GM10266 (cell line): ENCODE measurements at regions not wholly inside any gene's neighbourhood (a gene's known extent, or its start where the extent isn't known, plus 50 kb on each side); places are given as distances from the start of the nearest gene placed in this dataset.

Source experiments
- DNase-seq: peaks from one replicate; pipeline ENCODE4 v3.0.0; 2012; ENCODE audit errors: extremely low spot score
- CTCF ChIP-seq: IDR thresholded peaks from 2 replicates; pipeline ENCODE4 v1.5.1; 2012; ENCODE audit warnings: mild to moderate bottlenecking, low read depth; ENCODE audit not compliant: control insufficient read depth, insufficient read depth; ENCODE audit errors: missing control alignments

GRCh38 chr15:96444865-96445264, 114.4 kb downstream of the NR2F2 start:
- no peak for TF ChIP-seq CTCF

GRCh38 chr15:96448923-96449322, 118.4 kb downstream of the NR2F2 start:
- no peak for DNase-seq
- no peak for TF ChIP-seq CTCF

More at GRCh38 chr15:96444865-96445264, 114.4 kb downstream of the NR2F2 start:
- no peak for DNase-seq

GRCh38 chr15:96457841-96458240, 127.3 kb downstream of the NR2F2 start:
- no peak for TF ChIP-seq CTCF
- DNase-seq, result no peak

- no peak for TF ChIP-seq CTCF
These were observed 129.6 kb downstream of the NR2F2 start for GRCh38 chr15:96460106-96460505.

GRCh38 chr15:96462768-96463750, 132.6 kb downstream of the NR2F2 start:
- TF ChIP-seq CTCF, result no peak

More at GRCh38 chr15:96460106-96460505, 129.6 kb downstream of the NR2F2 start:
- no peak for DNase-seq

GRCh38 chr15:96466389-96466947, 136.0 kb downstream of the NR2F2 start:
- TF ChIP-seq CTCF, result no peak
- no peak for DNase-seq

More at GRCh38 chr15:96462768-96463750, 132.6 kb downstream of the NR2F2 start:
- no peak for DNase-seq

GRCh38 chr15:96468036-96468435, 137.5 kb downstream of the NR2F2 start:
- TF ChIP-seq CTCF, result no peak
- no peak for DNase-seq
